ENCODE measurements at regions not wholly inside any gene's neighbourhood (a gene's known extent, or its start where the extent isn't known, plus 50 kb on each side); places are given as distances from the start of the nearest gene placed in this dataset.

DNA sequence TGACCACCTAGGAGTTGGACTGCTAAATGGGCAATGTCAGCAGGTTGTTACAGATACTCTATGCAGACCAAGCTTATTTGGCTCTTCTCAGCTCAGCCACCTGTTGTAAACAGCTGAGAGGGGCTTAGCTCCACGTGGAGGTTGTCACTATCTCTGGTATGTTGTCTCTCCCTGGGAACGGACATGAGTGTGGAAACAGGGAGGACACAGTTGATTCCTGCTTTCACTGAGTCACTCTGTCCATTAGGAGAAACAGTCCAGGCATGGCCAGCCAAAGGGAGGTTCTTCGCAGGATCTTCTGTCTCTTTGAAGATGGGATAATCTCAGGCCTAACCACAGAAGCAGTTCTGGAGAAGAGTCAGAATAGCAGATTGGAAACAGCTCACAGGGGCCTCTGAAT, 121.2 kb downstream of the PALM2AKAP2 start:
- Histone ChIP-seq H3K27ac (ENCODE audit: low read depth in 1 of 2, low read length in 1 of 2) (peak overlapping the region in 1 of 2 donors; percentile 13), H3K4me1 (ENCODE audit: control insufficient read depth in 5 of 5, insufficient read depth in 5 of 5, low read length in 5 of 5) (peaks cover 0 to 8% (median 0%) of the 10 kb centered on the region in 5 donors), H3K9ac (ENCODE audit: insufficient read depth in 1 of 2, low read length in 2 of 2) (no peak overlapping the region), H3K36me3 (ENCODE audit: control insufficient read depth in 4 of 4, insufficient read depth in 4 of 4, low read length in 4 of 4) (peaks cover 0 to 4% (median 0%) of the 10 kb centered on the region in 4 donors), H3K4me3 (no peak overlapping the region), H3K9me3 (ENCODE audit: control insufficient read depth in 4 of 4, insufficient read depth in 3 of 4, low read length in 3 of 4) (no peaks in the 10 kb centered on the region), H3K27me3 (ENCODE audit: control insufficient read depth in 3 of 3, insufficient read depth in 3 of 3, low read length in 2 of 3) (no peaks in the 10 kb centered on the region)
- TF ChIP-seq, protein P1, sequence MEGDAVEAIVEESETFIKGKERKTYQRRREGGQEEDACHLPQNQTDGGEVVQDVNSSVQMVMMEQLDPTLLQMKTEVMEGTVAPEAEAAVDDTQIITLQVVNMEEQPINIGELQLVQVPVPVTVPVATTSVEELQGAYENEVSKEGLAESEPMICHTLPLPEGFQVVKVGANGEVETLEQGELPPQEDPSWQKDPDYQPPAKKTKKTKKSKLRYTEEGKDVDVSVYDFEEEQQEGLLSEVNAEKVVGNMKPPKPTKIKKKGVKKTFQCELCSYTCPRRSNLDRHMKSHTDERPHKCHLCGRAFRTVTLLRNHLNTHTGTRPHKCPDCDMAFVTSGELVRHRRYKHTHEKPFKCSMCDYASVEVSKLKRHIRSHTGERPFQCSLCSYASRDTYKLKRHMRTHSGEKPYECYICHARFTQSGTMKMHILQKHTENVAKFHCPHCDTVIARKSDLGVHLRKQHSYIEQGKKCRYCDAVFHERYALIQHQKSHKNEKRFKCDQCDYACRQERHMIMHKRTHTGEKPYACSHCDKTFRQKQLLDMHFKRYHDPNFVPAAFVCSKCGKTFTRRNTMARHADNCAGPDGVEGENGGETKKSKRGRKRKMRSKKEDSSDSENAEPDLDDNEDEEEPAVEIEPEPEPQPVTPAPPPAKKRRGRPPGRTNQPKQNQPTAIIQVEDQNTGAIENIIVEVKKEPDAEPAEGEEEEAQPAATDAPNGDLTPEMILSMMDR (IDR thresholded peaks at IDR 0.05; ENCODE audit: control extremely low read depth, extremely low read depth) = no peak
- WGBS, 2 donors = 71 to 78% methylated on average over 3 of the region's 3 CpGs
- DNase-seq (no peak), ATAC-seq (ENCODE audit: insufficient read depth, low FRiP score) (no peak)

DNA sequence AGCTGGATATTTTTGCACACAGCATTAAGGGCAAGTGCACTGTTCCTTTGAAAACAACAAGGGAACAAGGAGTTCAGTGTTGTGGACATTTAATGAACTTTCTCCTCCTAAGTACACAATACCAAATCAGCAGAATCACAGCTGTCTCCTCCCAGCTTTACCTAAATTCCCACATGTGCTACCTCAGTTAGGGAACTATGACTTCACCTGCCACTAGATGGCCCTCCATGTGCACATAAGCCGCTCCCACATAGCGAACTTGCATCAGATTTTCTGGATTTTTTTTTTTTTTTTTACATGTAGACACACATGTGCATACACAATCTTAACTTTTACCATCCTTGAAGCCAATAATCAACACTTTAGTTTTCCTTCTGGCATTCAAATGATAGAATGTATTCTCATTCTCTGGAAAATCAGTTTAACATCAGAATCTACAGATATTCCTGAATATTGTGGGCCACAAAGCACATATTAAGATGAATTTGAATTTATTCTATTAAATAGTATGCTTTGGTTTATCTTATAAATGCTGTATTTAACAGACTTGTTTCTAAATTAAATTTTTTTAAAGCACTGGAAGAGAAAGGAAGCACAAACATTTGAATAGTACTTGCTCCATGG, 123.6 kb downstream of the PALM2AKAP2 start:
- Histone ChIP-seq H3K9ac (ENCODE audit: insufficient read depth in 1 of 2, low read length in 2 of 2) (no peak overlapping the region), H3K36me3 (ENCODE audit: control insufficient read depth in 4 of 4, insufficient read depth in 4 of 4, low read length in 4 of 4) (peaks cover 0 to 4% (median 0%) of the 10 kb centered on the region in 4 donors), H3K4me3 (no peak overlapping the region), H3K9me3 (ENCODE audit: control insufficient read depth in 4 of 4, insufficient read depth in 3 of 4, low read length in 3 of 4) (no peaks in the 10 kb centered on the region), H3K27me3 (ENCODE audit: control insufficient read depth in 3 of 3, insufficient read depth in 3 of 3, low read length in 2 of 3) (no peaks in the 10 kb centered on the region), H3K4me1 (ENCODE audit: control insufficient read depth in 5 of 5, insufficient read depth in 5 of 5, low read length in 5 of 5) (peaks cover 7 to 15% (median 9%) of the 10 kb centered on the region in 5 donors), H3K27ac (ENCODE audit: low read depth in 1 of 2, low read length in 1 of 2) (no peak overlapping the region)
- WGBS, 2 donors = 3 to 4% methylated on average over 2 of the region's 2 CpGs
- TF ChIP-seq, protein P1 (IDR thresholded peaks at IDR 0.05; ENCODE audit: control extremely low read depth, extremely low read depth) = peak; percentile 83
- ATAC-seq (ENCODE audit: insufficient read depth, low FRiP score) (peak; percentile 70), DNase-seq (peak; percentile 71 to 85 (median 79))

DNA sequence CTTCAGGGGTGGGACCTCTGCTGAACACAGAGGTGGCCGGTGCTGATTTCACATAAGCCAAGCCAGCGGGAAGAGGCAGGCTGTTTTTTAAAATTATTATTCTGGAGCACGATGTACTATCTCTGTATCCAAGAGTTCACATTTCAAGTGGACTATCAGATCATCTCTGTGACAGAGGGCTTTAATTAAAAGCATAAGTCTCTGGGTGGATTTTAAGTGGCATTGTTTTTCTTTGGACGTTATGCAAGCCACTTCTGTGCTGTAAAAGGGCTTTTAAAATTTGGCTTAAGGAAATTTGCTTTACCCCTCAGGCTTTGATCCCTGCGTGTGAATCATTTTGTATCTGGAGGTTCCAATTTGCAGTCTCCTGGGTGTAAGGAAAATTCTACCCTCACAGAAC, 124.7 kb downstream of the PALM2AKAP2 start:
- Histone ChIP-seq H3K9ac (ENCODE audit: insufficient read depth in 1 of 2, low read length in 2 of 2) (no peak overlapping the region), H3K4me3 (no peak overlapping the region), H3K4me1 (ENCODE audit: control insufficient read depth in 5 of 5, insufficient read depth in 5 of 5, low read length in 5 of 5) (peaks cover 7 to 20% (median 9%) of the 10 kb centered on the region in 5 donors), H3K27me3 (ENCODE audit: control insufficient read depth in 3 of 3, insufficient read depth in 3 of 3, low read length in 2 of 3) (no peaks in the 10 kb centered on the region), H3K9me3 (ENCODE audit: control insufficient read depth in 4 of 4, insufficient read depth in 3 of 4, low read length in 3 of 4) (no peaks in the 10 kb centered on the region), H3K36me3 (ENCODE audit: control insufficient read depth in 4 of 4, insufficient read depth in 4 of 4, low read length in 4 of 4) (peaks cover 0 to 3% (median 0%) of the 10 kb centered on the region in 4 donors), H3K27ac (ENCODE audit: low read depth in 1 of 2, low read length in 1 of 2) (no peak overlapping the region)
- WGBS, 2 donors = 70 to 87% methylated on average over 5 of the region's 5 CpGs
- TF ChIP-seq, protein P1 (IDR thresholded peaks at IDR 0.05; ENCODE audit: control extremely low read depth, extremely low read depth) = no peak
- ATAC-seq (ENCODE audit: insufficient read depth, low FRiP score) (no peak), DNase-seq (no peak)

DNA sequence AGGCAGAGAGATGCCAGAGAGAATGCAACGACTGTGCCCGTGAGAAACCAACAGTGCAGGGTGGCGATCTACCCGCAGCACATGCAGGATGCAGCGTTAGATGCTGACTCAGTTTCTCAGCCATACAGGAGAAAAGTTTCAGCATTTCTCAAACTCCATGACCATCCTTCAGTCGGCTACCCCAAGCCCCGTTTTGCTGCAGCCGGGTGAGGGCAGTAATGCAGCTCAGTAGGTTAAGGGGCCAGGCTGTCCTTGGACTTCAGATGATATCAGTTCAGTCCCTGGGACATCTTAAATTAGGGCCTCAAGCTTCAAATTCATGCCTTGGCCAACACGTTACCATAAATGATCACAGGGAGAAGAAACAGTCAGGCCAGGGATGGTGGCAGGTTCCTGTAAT, 125.5 kb downstream of the PALM2AKAP2 start:
- H3K4me1 ChIP-seq (ENCODE audit: control insufficient read depth in 5 of 5, insufficient read depth in 5 of 5, low read length in 5 of 5) = peaks cover 10 to 23% (median 12%) of the 10 kb centered on the region in 5 donors
- H3K36me3 ChIP-seq (ENCODE audit: control insufficient read depth in 4 of 4, insufficient read depth in 4 of 4, low read length in 4 of 4) = no peaks in the 10 kb centered on the region
- TF ChIP-seq, protein P1 (IDR thresholded peaks at IDR 0.05; ENCODE audit: control extremely low read depth, extremely low read depth) = no peak
- H3K27ac ChIP-seq (ENCODE audit: low read depth in 1 of 2, low read length in 1 of 2) = peak overlapping the region in 1 of 2 donors; percentile 49
- no peaks in the 10 kb centered on the region for H3K27me3 ChIP-seq (ENCODE audit: control insufficient read depth in 3 of 3, insufficient read depth in 3 of 3, low read length in 2 of 3)
- no peaks in the 10 kb centered on the region for H3K9me3 ChIP-seq (ENCODE audit: control insufficient read depth in 4 of 4, insufficient read depth in 3 of 4, low read length in 3 of 4)
- DNase-seq (no peak), ATAC-seq (ENCODE audit: insufficient read depth, low FRiP score) (no peak)
- 94 to 96% methylated on average over 9 of the region's 9 CpGs for WGBS, 2 donors
- H3K9ac ChIP-seq (ENCODE audit: insufficient read depth in 1 of 2, low read length in 2 of 2) = no peak overlapping the region
- no peak overlapping the region for H3K4me3 ChIP-seq

Data from lung (tissue), 11 donors.